H1 (cell line): ENCODE measurements at regions not wholly inside any gene's neighbourhood (a gene's known extent, or its start where the extent isn't known, plus 50 kb on each side); places are given as distances from the start of the nearest gene placed in this dataset.

Experiments
- CTCF ChIA-PET: fragments of 300-600 bp; sonication (Branson Sonifier 250); formaldehyde crosslinking; loops from one replicate; lab custom pipeline; 2021; ENCODE audit not compliant: partially characterized antibody; lab: Charles Lee
- POLR2A ChIA-PET: fragments of 300-600 bp; sonication (Branson Sonifier 250); formaldehyde crosslinking; loops from one replicate; lab custom pipeline; 2021; ENCODE audit warnings: inconsistent platforms; ENCODE audit not compliant: partially characterized antibody; lab: Charles Lee
- DNase-seq, 2 experiments: peaks; one replicate each; pipeline versions ENCODE4 v3.0.0 to v3.0.0-alpha.2; 2010 to 2022; ENCODE audit warnings: low spot score in 2 of 2, low read depth in 1 of 2, mixed read lengths in 1 of 2
- FAIRE-seq: peaks from 2 replicates; lab custom pipeline; 2011; peaks lifted over from hg19 to GRCh38; lab: Jason Lieb, UNC
- H2AFZ ChIP-seq: 2 replicates; pipeline ENCODE4 v1.8.1; 2012; ENCODE audit warnings: low read length, inconsistent platforms
- H2AK5ac ChIP-seq: 2 replicates; pipeline ENCODE4 v1.6.1; 2013; ENCODE audit warnings: low read depth, low read length
- H2BK120ac ChIP-seq: replicated peaks from 2 replicates; pipeline ENCODE3; 2013; ENCODE audit warnings: low read depth, low read length, inconsistent platforms
- H2BK12ac ChIP-seq: 2 replicates; pipeline ENCODE4 v1.6.1; 2013; ENCODE audit warnings: low read depth, low read length
- H2BK15ac ChIP-seq: 2 replicates; pipeline ENCODE4 v1.6.1; 2013; ENCODE audit warnings: low read length
- H2BK20ac ChIP-seq: 2 replicates; pipeline ENCODE4 v1.6.1; 2013; ENCODE audit warnings: low read length
- H2BK5ac ChIP-seq: 2 replicates; pipeline ENCODE4 v1.6.1; 2013; ENCODE audit warnings: low read depth, low read length
- H3K14ac ChIP-seq: 2 replicates; pipeline ENCODE4 v1.6.1; 2013; ENCODE audit warnings: inconsistent platforms; ENCODE audit not compliant: insufficient read length
- H3K18ac ChIP-seq: 2 replicates; pipeline ENCODE4 v1.6.1; 2013; ENCODE audit warnings: low read length; ENCODE audit errors: extremely low read depth
- H3K23ac ChIP-seq: 2 replicates; pipeline ENCODE4 v1.6.1; 2013; ENCODE audit warnings: inconsistent platforms; ENCODE audit not compliant: insufficient read length
- H3K23me2 ChIP-seq: 2 replicates; pipeline ENCODE4 v1.6.1; 2013; ENCODE audit warnings: low read depth, low read length
- H3K27ac ChIP-seq: 2 replicates; pipeline ENCODE4 v1.6.1; 2011; ENCODE audit warnings: low read depth, low read length, inconsistent platforms
- H3K27me3 ChIP-seq, 4 experiments: replicated peaks in 1 of 4; 1 replicate in 1 of 4; 2 replicates in 3 of 4; pipeline versions ENCODE4 v1.6.1 to v1.8.1; 2011 to 2013; ENCODE audit warnings: low read length in 3 of 4, mild to moderate bottlenecking in 3 of 4, inconsistent platforms in 2 of 4, mixed read lengths in 2 of 4, moderate library complexity in 1 of 4; ENCODE audit not compliant: control insufficient read depth in 3 of 4, insufficient read depth in 3 of 4; ENCODE audit errors: extremely low read depth in 1 of 4
- H3K36me3 ChIP-seq, 4 experiments: 2 replicates each; pipeline versions ENCODE4 v1.6.1 to v1.8.1; 2011 to 2013; ENCODE audit warnings: mild to moderate bottlenecking in 4 of 4, low read length in 3 of 4, moderate library complexity in 2 of 4, control low read depth in 1 of 4, inconsistent platforms in 1 of 4; ENCODE audit not compliant: insufficient read depth in 4 of 4, control insufficient read depth in 2 of 4
- H3K4ac ChIP-seq: replicated peaks from 2 replicates; pipeline ENCODE3; 2013; ENCODE audit warnings: low read length, low read depth, mixed read lengths, inconsistent platforms; ENCODE audit not compliant: insufficient read length
- H3K4me1 ChIP-seq, 4 experiments: replicated peaks in 1 of 4; 1 replicate in 1 of 4; 2 replicates in 3 of 4; pipeline versions ENCODE4 v1.6.1 to v1.8.1; 2011 to 2013; ENCODE audit warnings: low read length in 3 of 4, inconsistent platforms in 2 of 4, mixed read lengths in 1 of 4; ENCODE audit not compliant: insufficient read depth in 4 of 4, control insufficient read depth in 3 of 4
- H3K4me2 ChIP-seq, 2 experiments: 2 replicates each; pipeline versions ENCODE4 v1.6.1 to v1.8.1; 2011 to 2013; ENCODE audit warnings: low read depth in 2 of 2, low read length in 2 of 2, control low read depth in 1 of 2, inconsistent platforms in 1 of 2, mild to moderate bottlenecking in 1 of 2; ENCODE audit not compliant: insufficient read depth in 1 of 2
- H3K4me3 ChIP-seq, 4 experiments: fragments of 200-600, 300-600 bp in 1 of 4; sonication (generic), shearing (Covaris generic), sonication (Bioruptor Twin) in 1 of 4; 2 replicates each; pipeline versions ENCODE4 v1.5.1 to v1.8.1; 2011 to 2016; ENCODE audit warnings: low read length in 4 of 4, low read depth in 3 of 4, control low read depth in 2 of 4, inconsistent platforms in 2 of 4, mild to moderate bottlenecking in 2 of 4, mixed read lengths in 1 of 4, moderate library complexity in 1 of 4; ENCODE audit not compliant: insufficient read depth in 2 of 4; ENCODE audit errors: extremely low read depth in 1 of 4
- H3K56ac ChIP-seq: replicated peaks from 2 replicates; pipeline ENCODE3; 2013; ENCODE audit warnings: low read depth, mild to moderate bottlenecking, mixed read lengths, low read length, inconsistent platforms; ENCODE audit not compliant: insufficient read length
- H3K79me1 ChIP-seq: 2 replicates; pipeline ENCODE4 v1.6.1; 2013; ENCODE audit warnings: low read depth, low read length, control low read depth
- H3K79me2 ChIP-seq, 2 experiments: 2 replicates each; pipeline versions ENCODE4 v1.6.1 to v1.8.1; 2012 to 2013; ENCODE audit warnings: low read length in 2 of 2, mild to moderate bottlenecking in 2 of 2, inconsistent platforms in 1 of 2; ENCODE audit not compliant: insufficient read depth in 2 of 2, control insufficient read depth in 1 of 2
- H3K9ac ChIP-seq, 4 experiments: replicated peaks in 1 of 4; 1 replicate in 1 of 4; 2 replicates in 3 of 4; pipeline versions ENCODE4 v1.6.1 to v1.8.1; 2011 to 2013; ENCODE audit warnings: low read depth in 3 of 4, low read length in 3 of 4, control low read depth in 2 of 4, mild to moderate bottlenecking in 2 of 4, moderate library complexity in 2 of 4, inconsistent platforms in 1 of 4; ENCODE audit errors: extremely low read depth in 1 of 4
- H3K9me3 ChIP-seq, 2 experiments: 2 replicates each; pipeline versions ENCODE4 v1.6.1 to v1.8.1; 2012 to 2013; ENCODE audit warnings: mild to moderate bottlenecking in 2 of 2, moderate library complexity in 2 of 2, control low read depth in 1 of 2, inconsistent platforms in 1 of 2, low read depth in 1 of 2, low read length in 1 of 2, mixed read lengths in 1 of 2; ENCODE audit not compliant: insufficient read depth in 2 of 2
- H4K20me1 ChIP-seq, 2 experiments: replicated peaks in 1 of 2; 2 replicates each; pipeline versions ENCODE3 to v1.8.1; 2011 to 2013; ENCODE audit warnings: inconsistent platforms in 2 of 2, low read length in 2 of 2, mild to moderate bottlenecking in 1 of 2; ENCODE audit not compliant: insufficient read depth in 2 of 2, control insufficient read depth in 1 of 2
- H4K5ac ChIP-seq: 2 replicates; pipeline ENCODE4 v1.6.1; 2013; ENCODE audit warnings: low read length, low read depth, mixed read lengths, inconsistent platforms; ENCODE audit not compliant: insufficient read length
- H4K8ac ChIP-seq: 2 replicates; pipeline ENCODE4 v1.8.0; 2013; ENCODE audit warnings: mild to moderate bottlenecking, moderate library complexity, low read length, inconsistent platforms; ENCODE audit not compliant: insufficient read depth; ENCODE audit errors: extremely low read depth
- H4K91ac ChIP-seq: replicated peaks from 2 replicates; pipeline ENCODE3; 2013; ENCODE audit warnings: low read length, mixed read lengths, inconsistent platforms; ENCODE audit not compliant: insufficient read length
- BACH1 ChIP-seq: IDR thresholded peaks from 2 replicates; pipeline ENCODE4 v1.6.1; 2012; ENCODE audit warnings: low read length, improper control_type of control experiment
- CEBPB ChIP-seq: IDR thresholded peaks from 2 replicates; pipeline ENCODE4 v1.6.1; 2012; ENCODE audit warnings: low read depth, low read length
- CHD1 ChIP-seq: IDR thresholded peaks from 2 replicates; pipeline ENCODE4 v1.6.1; 2012; ENCODE audit warnings: low read depth, low read length, improper control_type of control experiment
- KDM1A ChIP-seq: fragments of 200-600, 300-600 bp; sonication (generic); IDR thresholded peaks from 2 replicates; pipeline ENCODE4 v1.7.1; 2016; ENCODE audit warnings: mild to moderate bottlenecking, low read length, borderline replicate concordance
- RXRA ChIP-seq: IDR thresholded peaks from 2 replicates; pipeline ENCODE4 v1.6.1; 2011; ENCODE audit warnings: low read depth, mild to moderate bottlenecking, low read length, moderate library complexity; ENCODE audit not compliant: insufficient read depth
- YY1 ChIP-seq: IDR thresholded peaks from 2 replicates; pipeline ENCODE4 v1.6.1; 2011; ENCODE audit warnings: low read depth, mild to moderate bottlenecking, low read length
- WGBS, 2 experiments: shearing (Covaris generic) in 1 of 2; methylation state at CpG; one replicate each; pipeline versions ENCODE4 v1.1.6 to v1.1.7; 2013 to 2015; ENCODE audit warnings: low lambda C conversion rate in 2 of 2, mixed read lengths in 2 of 2, inconsistent platforms in 1 of 2, low coverage in 1 of 2, missing lambda C conversion rate in 1 of 2; ENCODE audit not compliant: insufficient replicate concordance in 2 of 2, insufficient coverage in 1 of 2, insufficient read length in 1 of 2; ENCODE audit errors: extremely low coverage in 1 of 2, missing lambda C conversion rate in 1 of 2; 5-methylcytosine and 5-hydroxymethylcytosine counted together

DNA sequence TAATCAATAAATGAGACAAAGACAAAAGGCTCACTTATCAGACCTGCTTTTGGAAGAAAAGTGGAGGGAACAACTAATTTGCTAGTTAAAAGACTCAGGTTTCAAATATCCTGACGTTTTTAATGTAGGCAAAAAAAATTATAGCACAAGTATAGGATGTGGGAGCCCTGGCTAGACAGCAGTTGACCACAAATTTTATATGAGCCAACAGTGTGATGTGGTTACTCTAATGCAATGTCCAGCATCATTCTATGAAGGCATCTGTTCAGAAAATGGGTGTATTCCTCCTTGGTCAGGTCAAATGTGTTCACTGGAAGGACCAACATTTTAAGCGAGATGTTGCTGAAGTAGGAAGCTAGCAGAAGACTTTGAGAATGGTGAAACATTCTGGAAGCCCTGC lies 237.4 kb downstream of the MAP2K6 start:
- Histone ChIP-seq H3K56ac (no peak overlapping the region), H3K23me2 (no peaks in the 10 kb centered on the region), H2AFZ (no peak overlapping the region), H2AK5ac (no peak overlapping the region), H3K9ac (no peak overlapping the region), H3K4me1 (no peaks in the 10 kb centered on the region), H3K4me2 (no peak overlapping the region), H4K8ac (no peak overlapping the region), H2BK12ac (no peak overlapping the region), H3K79me1 (no peaks in the 10 kb centered on the region), H3K4me3 (no peak overlapping the region), H3K9me3 (peaks cover 0 to 4% of the 10 kb centered on the region in 2 experiments; a peak in 1 of 4 replicates), H3K4ac (no peak overlapping the region), H2BK5ac (no peak overlapping the region), H4K20me1 (no peaks in the 10 kb centered on the region), H4K91ac (no peak overlapping the region), H4K5ac (no peak overlapping the region), H2BK15ac (no peak overlapping the region), H3K18ac (no peak overlapping the region), H2BK20ac (no peak overlapping the region), H3K79me2 (no peaks in the 10 kb centered on the region), H3K27ac (no peak overlapping the region), H3K23ac (no peak overlapping the region), H3K27me3 (no peaks in the 10 kb centered on the region), H3K36me3 (no peaks in the 10 kb centered on the region), H2BK120ac (no peak overlapping the region), H3K14ac (no peak overlapping the region)
- WGBS, 2 experiments: 93% methylated on average over 2 of the region's 2 CpGs; no CpG with 5 or more reads in 1 of the 2 experiments
- FAIRE-seq (no peak), DNase-seq (no peak)
- ChIA-PET CTCF (interaction anchor here (2.0 kb wide), 1 partner anchor 43 kb away, joined by 10 read pairs; no protein-coding TSS in a partner anchor), POLR2A (interaction anchor here (0.6 kb wide), 1 partner anchor 232 kb away, joined by 5 read pairs; no protein-coding TSS in a partner anchor)
- TF ChIP-seq CHD1 (no peak), YY1 (no peak), BACH1 (no peak), CEBPB (no peak), RXRA (no peak), KDM1A (no peak)
